ENCODE measurements at regions not wholly inside any gene's neighbourhood (a gene's known extent, or its start where the extent isn't known, plus 50 kb on each side); places are given as distances from the start of the nearest gene placed in this dataset.
"Not testable (repeated sequence)": the region's sequence is repeated elsewhere in the genome, so short reads cannot be mapped to it uniquely, and the experiment has no call there.

- no peak for DNase-seq (ENCODE audit: low read depth in 3 of 3, low spot score in 1 of 3)
These were observed 98.1 kb downstream of the NEDD1 start for GRCh38 chr12:97005174-97005573.

- DNase-seq (ENCODE audit: low read depth in 3 of 3, low spot score in 1 of 3): no peak
These were observed 98.6 kb downstream of the NEDD1 start for GRCh38 chr12:97005646-97006045.

- DNase-seq (ENCODE audit: low read depth in 3 of 3, low spot score in 1 of 3): no peak
These were observed 99.5 kb downstream of the NEDD1 start for GRCh38 chr12:97006585-97006984.

GRCh38 chr12:97016163-97016562, 109.1 kb downstream of the NEDD1 start:
- DNase-seq (ENCODE audit: low read depth in 3 of 3, low spot score in 1 of 3): no peak

- no peak for DNase-seq (ENCODE audit: low read depth in 3 of 3, low spot score in 1 of 3)
These were observed 110.2 kb downstream of the NEDD1 start for GRCh38 chr12:97017213-97017612.

- DNase-seq (ENCODE audit: low read depth in 3 of 3, low spot score in 1 of 3): no peak
These were observed 115.6 kb downstream of the NEDD1 start for GRCh38 chr12:97022536-97023230.

- DNase-seq (ENCODE audit: low read depth in 3 of 3, low spot score in 1 of 3): no peak
These were observed 117.3 kb downstream of the NEDD1 start for GRCh38 chr12:97024393-97024792.

GRCh38 chr12:97026901-97027300, 119.8 kb downstream of the NEDD1 start:
- no peak for DNase-seq (ENCODE audit: low read depth in 3 of 3, low spot score in 1 of 3)

- DNase-seq (ENCODE audit: low read depth in 3 of 3, low spot score in 1 of 3): no peak
These were observed 120.4 kb downstream of the NEDD1 start for GRCh38 chr12:97027482-97027881.

- no peak for DNase-seq (ENCODE audit: low read depth in 3 of 3, low spot score in 1 of 3)
These were observed 131.1 kb downstream of the NEDD1 start for GRCh38 chr12:97038131-97038530.

- no peak for DNase-seq (ENCODE audit: low read depth in 3 of 3, low spot score in 1 of 3)
These were observed 131.8 kb downstream of the NEDD1 start for GRCh38 chr12:97038834-97039233.

GRCh38 chr12:97046901-97047300, 139.8 kb downstream of the NEDD1 start:
- no peak for DNase-seq (ENCODE audit: low read depth in 3 of 3, low spot score in 1 of 3)

- no peak for DNase-seq (ENCODE audit: low read depth in 3 of 3, low spot score in 1 of 3)
These were observed 140.3 kb downstream of the NEDD1 start for GRCh38 chr12:97047361-97047760.

GRCh38 chr12:97048421-97049035, 141.5 kb downstream of the NEDD1 start:
- DNase-seq (ENCODE audit: low read depth in 3 of 3, low spot score in 1 of 3): no peak

- no peak for DNase-seq (ENCODE audit: low read depth in 3 of 3, low spot score in 1 of 3)
These were observed 143.5 kb downstream of the NEDD1 start for GRCh38 chr12:97050509-97050908.

GRCh38 chr12:97051341-97051740, 144.3 kb downstream of the NEDD1 start:
- DNase-seq (ENCODE audit: low read depth in 3 of 3, low spot score in 1 of 3): no peak

GRCh38 chr12:97061171-97061570, 154.1 kb downstream of the NEDD1 start:
- no peak for DNase-seq (ENCODE audit: low read depth in 3 of 3, low spot score in 1 of 3)

- DNase-seq (ENCODE audit: low read depth in 3 of 3, low spot score in 1 of 3): no peak
These were observed 156.4 kb downstream of the NEDD1 start for GRCh38 chr12:97063292-97063935.

GRCh38 chr12:97075161-97075933, 168.3 kb downstream of the NEDD1 start:
- DNase-seq (ENCODE audit: low read depth in 3 of 3, low spot score in 1 of 3): no peak

- DNase-seq (ENCODE audit: low read depth in 3 of 3, low spot score in 1 of 3): no peak
These were observed 169.0 kb downstream of the NEDD1 start for GRCh38 chr12:97075934-97076630.

GRCh38 chr12:97076912-97077311, 169.9 kb downstream of the NEDD1 start:
- not testable (repeated sequence) for DNase-seq (ENCODE audit: low read depth in 3 of 3, low spot score in 1 of 3)
